ENCODE measurements at regions not wholly inside any gene's neighbourhood (a gene's known extent, or its start where the extent isn't known, plus 50 kb on each side); places are given as distances from the start of the nearest gene placed in this dataset.

DNA sequence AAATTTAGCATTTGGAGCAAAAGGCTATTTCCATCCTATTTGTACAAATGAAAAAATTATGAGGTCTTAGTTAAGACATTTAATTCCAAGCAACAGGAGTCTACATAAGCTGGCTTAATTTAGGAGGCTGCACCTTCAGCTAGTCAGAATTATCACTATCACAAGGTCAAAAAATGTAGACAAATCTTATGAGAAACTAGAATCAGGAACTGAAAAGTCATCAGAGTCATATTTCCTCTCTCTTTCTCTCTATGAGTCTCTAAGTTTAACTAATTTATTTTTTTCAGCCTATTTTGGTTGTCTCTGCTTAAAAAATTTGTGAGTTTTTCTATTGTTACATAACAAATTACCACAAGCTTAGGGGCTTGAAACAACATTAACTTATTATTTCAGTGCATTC, 807.1 kb upstream of the PRMT6 start:
- TF ChIP-seq EZH2 (IDR thresholded peaks at IDR 0.05; ENCODE audit: borderline replicate concordance, low read depth, low read length, severe bottlenecking): no peak
- no peak for TF ChIP-seq CTCF (IDR thresholded peaks at IDR 0.05; ENCODE audit: borderline replicate concordance, extremely low read depth, low read length, poor library complexity, severe bottlenecking)
